Neutrophil (primary cell): ENCODE measurements at regions not wholly inside any gene's neighbourhood (a gene's known extent, or its start where the extent isn't known, plus 50 kb on each side); places are given as distances from the start of the nearest gene placed in this dataset.

Experiments
- H3K27ac ChIP-seq: fragments of 200-600 bp; sonication (generic); 2 replicates; pipeline ENCODE4 v1.5.1; 2016; ENCODE audit warnings: mild to moderate bottlenecking, moderate library complexity
- H3K27me3 ChIP-seq: fragments of 200-600 bp; sonication (generic); 2 replicates; pipeline ENCODE4 v1.6.0; 2016; ENCODE audit warnings: mild to moderate bottlenecking
- H3K36me3 ChIP-seq: fragments of 200-600 bp; sonication (generic); 2 replicates; pipeline ENCODE4 v1.5.1; 2017
- H3K4me1 ChIP-seq, 2 experiments: fragments of 200-600 bp in 1 of 2; sonication (generic) in 1 of 2; 1 replicate in 1 of 2; 2 replicates in 1 of 2; pipeline versions ENCODE4 v1.5.1 to v1.6.1; 2013 to 2016; ENCODE audit warnings: low read depth in 1 of 2, low read length in 1 of 2, mild to moderate bottlenecking in 1 of 2, moderate library complexity in 1 of 2; ENCODE audit not compliant: control insufficient read depth in 1 of 2, insufficient read depth in 1 of 2
- H3K4me3 ChIP-seq, 2 experiments: fragments of 200-600 bp in 1 of 2; sonication (generic) in 1 of 2; 1 replicate in 1 of 2; 2 replicates in 1 of 2; pipeline ENCODE4 v1.5.1; 2013 to 2016; ENCODE audit warnings: low read depth in 1 of 2, low read length in 1 of 2, mild to moderate bottlenecking in 1 of 2, moderate library complexity in 1 of 2
- H3K9me3 ChIP-seq: fragments of 200-600 bp; sonication (generic); 2 replicates; pipeline ENCODE4 v1.5.1; 2016
- TF ChIP-seq, protein P1 (sequence below): fragments of 200-600 bp; sonication (generic); IDR thresholded peaks from 2 replicates; pipeline ENCODE4 v1.5.1; 2016; ENCODE audit warnings: antibody characterized with exemption

DNA sequence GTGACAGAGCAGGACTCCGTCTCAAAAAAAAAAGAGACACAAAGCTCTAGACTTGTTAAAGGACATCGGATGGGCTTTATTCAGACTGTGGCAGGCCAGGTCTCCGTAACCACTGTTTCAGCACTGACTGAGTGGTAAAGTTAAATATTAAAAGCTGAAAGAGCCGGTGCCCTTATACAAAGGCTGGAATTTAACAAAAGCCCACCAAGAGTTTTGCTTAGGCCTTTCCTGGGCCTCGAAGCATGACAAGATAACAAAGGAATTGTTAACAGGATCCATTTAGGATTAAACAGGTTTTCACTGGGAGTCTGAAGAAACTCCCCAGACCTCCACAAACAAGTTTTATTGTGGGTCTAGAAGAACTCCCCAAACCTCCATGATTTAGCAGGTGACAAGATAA is 727.8 kb downstream of the TYW1 start:
- Histone ChIP-seq H3K9me3 (no peaks in the 10 kb centered on the region), H3K4me1 (no peaks in the 10 kb centered on the region), H3K27me3 (no peaks in the 10 kb centered on the region), H3K36me3 (no peaks in the 10 kb centered on the region), H3K4me3 (no peak overlapping the region), H3K27ac (no peak overlapping the region)
- TF ChIP-seq, protein P1, sequence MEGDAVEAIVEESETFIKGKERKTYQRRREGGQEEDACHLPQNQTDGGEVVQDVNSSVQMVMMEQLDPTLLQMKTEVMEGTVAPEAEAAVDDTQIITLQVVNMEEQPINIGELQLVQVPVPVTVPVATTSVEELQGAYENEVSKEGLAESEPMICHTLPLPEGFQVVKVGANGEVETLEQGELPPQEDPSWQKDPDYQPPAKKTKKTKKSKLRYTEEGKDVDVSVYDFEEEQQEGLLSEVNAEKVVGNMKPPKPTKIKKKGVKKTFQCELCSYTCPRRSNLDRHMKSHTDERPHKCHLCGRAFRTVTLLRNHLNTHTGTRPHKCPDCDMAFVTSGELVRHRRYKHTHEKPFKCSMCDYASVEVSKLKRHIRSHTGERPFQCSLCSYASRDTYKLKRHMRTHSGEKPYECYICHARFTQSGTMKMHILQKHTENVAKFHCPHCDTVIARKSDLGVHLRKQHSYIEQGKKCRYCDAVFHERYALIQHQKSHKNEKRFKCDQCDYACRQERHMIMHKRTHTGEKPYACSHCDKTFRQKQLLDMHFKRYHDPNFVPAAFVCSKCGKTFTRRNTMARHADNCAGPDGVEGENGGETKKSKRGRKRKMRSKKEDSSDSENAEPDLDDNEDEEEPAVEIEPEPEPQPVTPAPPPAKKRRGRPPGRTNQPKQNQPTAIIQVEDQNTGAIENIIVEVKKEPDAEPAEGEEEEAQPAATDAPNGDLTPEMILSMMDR, result no peak

DNA sequence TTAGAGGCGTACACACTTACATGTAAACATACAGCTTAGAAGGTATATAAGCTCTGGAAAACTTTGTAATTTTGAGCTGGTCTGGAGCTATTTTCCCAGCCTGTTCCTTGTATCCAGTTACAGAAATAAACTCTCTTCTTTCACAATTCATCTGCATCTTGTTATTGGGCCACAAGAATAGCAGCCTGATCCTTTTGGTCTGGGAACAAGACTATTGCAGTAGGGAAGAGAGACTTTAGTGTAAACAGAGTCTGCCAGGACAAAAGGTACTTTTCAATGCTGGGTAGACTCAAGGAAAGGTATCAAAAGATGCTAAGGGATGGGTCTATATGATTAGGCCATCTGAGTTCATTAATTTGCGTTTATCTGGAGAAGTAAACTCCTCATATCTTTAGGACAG is 728.3 kb downstream of the TYW1 start:
- TF ChIP-seq, protein P1, result no peak
- no peak overlapping the region for H3K4me3 ChIP-seq
- no peaks in the 10 kb centered on the region for H3K9me3 ChIP-seq
- no peaks in the 10 kb centered on the region for H3K36me3 ChIP-seq
- H3K27ac ChIP-seq, result no peak overlapping the region
- H3K4me1 ChIP-seq, result no peaks in the 10 kb centered on the region
- H3K27me3 ChIP-seq, result no peaks in the 10 kb centered on the region

DNA sequence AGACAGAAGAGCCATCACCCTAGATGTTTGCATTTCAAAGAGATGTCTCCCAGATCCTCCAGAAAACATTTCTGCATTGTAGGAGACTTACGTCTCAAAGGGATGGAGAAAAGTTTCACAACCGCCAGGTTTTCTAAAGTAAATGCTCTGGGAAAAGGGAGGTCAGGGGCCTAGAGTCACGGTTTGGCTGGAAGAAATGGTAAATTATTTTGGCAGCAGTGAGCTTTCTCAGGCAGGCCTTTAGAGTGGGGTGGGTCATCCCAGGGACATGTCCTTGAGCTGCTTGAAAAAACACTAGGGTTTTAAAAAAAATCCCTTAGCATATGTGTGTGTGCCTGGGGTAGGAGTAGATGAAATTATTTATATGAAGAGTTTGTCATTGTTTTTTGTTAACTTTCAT is 728.8 kb downstream of the TYW1 start:
- Histone ChIP-seq H3K4me3 (no peak overlapping the region), H3K4me1 (no peaks in the 10 kb centered on the region), H3K36me3 (no peaks in the 10 kb centered on the region), H3K27ac (no peak overlapping the region), H3K27me3 (no peaks in the 10 kb centered on the region), H3K9me3 (no peaks in the 10 kb centered on the region)
- TF ChIP-seq, protein P1, result no peak

DNA sequence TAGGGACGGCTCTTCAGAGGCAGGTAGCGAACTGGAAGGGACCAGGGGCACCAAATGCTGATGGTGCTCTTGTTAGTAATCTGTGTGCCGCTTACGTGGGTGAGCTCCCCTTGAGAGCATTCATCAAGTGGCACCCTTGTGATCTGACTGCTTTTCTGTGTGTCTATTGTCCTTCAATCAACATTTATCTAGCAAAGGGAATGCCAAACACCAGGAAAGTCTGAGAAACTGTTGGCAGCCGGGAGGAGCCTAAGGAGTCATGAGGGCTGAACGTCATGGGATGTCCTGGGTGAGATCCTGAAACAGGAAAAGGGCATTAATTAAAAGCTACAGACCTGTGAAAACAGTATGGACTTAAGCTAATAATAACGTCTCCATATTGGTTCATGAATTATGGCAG is 733.1 kb downstream of the TYW1 start:
- Histone ChIP-seq H3K9me3 (no peaks in the 10 kb centered on the region), H3K4me1 (no peaks in the 10 kb centered on the region), H3K36me3 (no peaks in the 10 kb centered on the region), H3K27me3 (no peaks in the 10 kb centered on the region), H3K27ac (no peak overlapping the region), H3K4me3 (no peak overlapping the region)
- TF ChIP-seq, protein P1, result no peak

DNA sequence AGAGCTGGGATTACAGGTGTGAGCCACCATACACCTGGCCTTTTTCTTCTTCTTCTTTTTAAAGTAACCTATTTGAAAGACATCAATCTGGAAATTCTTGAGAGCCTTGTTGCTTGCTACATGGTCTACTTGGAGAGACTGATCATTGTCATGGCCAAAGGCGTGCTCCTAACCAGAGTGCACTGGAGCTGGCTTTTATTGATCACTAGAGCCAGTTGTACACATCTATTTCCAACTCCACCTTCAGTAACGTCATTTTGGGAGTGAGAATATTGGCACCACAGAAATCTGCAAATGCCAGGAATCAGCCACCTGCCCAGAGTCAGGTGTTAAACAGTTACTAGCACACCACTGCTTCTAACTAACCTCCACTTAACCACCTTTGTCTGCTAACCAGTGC is 735.1 kb downstream of the TYW1 start:
- no peaks in the 10 kb centered on the region for H3K27me3 ChIP-seq
- no peak overlapping the region for H3K4me3 ChIP-seq
- H3K27ac ChIP-seq, result no peak overlapping the region
- H3K36me3 ChIP-seq, result no peaks in the 10 kb centered on the region
- no peaks in the 10 kb centered on the region for H3K9me3 ChIP-seq
- TF ChIP-seq, protein P1, result no peak
- H3K4me1 ChIP-seq, result no peaks in the 10 kb centered on the region

DNA sequence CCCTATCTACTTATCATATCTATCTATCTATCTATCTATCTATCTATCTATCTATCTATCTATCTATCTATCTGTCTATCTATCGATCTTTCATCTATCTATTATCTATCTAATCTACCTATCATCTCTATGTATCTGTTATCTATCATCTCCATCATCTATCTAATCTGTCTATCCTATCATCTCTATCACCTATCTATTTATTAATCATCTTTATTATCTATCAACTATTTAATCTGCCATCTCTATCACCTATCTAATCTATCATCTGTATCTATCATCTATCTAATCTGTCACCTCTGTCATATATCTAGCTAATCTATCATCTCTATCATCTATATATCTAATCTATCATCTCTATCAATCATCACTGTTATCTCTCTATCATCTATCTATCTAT is 736.3 kb downstream of the TYW1 start:
- TF ChIP-seq, protein P1, result no peak
- H3K4me3 ChIP-seq, result no peak overlapping the region
- no peaks in the 10 kb centered on the region for H3K9me3 ChIP-seq
- no peak overlapping the region for H3K27ac ChIP-seq
- H3K27me3 ChIP-seq, result no peaks in the 10 kb centered on the region
- no peaks in the 10 kb centered on the region for H3K36me3 ChIP-seq
- no peaks in the 10 kb centered on the region for H3K4me1 ChIP-seq
